Keratinocyte (primary cell): ENCODE measurements at regions not wholly inside any gene's neighbourhood (a gene's known extent, or its start where the extent isn't known, plus 50 kb on each side); places are given as distances from the start of the nearest gene placed in this dataset.
A peak's percentile ranks its signal among the peaks of the same experiment; 100 is the strongest.

ENCODE experiments used
- DNase-seq: peaks from one replicate; pipeline ENCODE4 v3.0.0-alpha.2; 2011; ENCODE audit warnings: low read depth, missing footprints, low spot score
- FAIRE-seq: peaks from 2 replicates; lab custom pipeline; 2011; peaks lifted over from hg19 to GRCh38; lab: Jason Lieb, UNC
- H2AFZ ChIP-seq: 2 replicates; pipeline ENCODE4 v1.6.0; 2012; ENCODE audit warnings: low read length, control low read depth, inconsistent platforms; ENCODE audit not compliant: control insufficient read depth
- H3K27ac ChIP-seq: 2 replicates; pipeline ENCODE4 v1.5.1; 2011; ENCODE audit warnings: low read length; ENCODE audit not compliant: control insufficient read depth, insufficient read depth
- H3K27me3 ChIP-seq: 3 replicates; pipeline ENCODE4 v1.6.0; 2011; ENCODE audit warnings: low read length; ENCODE audit not compliant: control insufficient read depth, insufficient read depth; ENCODE audit errors: extremely low read depth
- H3K36me3 ChIP-seq, 2 experiments: 2 replicates in 1 of 2; 3 replicates in 1 of 2; pipeline ENCODE4 v1.5.1; 2011; ENCODE audit warnings: low read length in 2 of 2, mild to moderate bottlenecking in 1 of 2; ENCODE audit not compliant: control insufficient read depth in 2 of 2, insufficient read depth in 2 of 2; ENCODE audit errors: extremely low read depth in 1 of 2
- H3K4me1 ChIP-seq: 3 replicates; pipeline ENCODE4 v1.5.1; 2011; ENCODE audit warnings: low read length; ENCODE audit not compliant: control insufficient read depth, insufficient read depth; ENCODE audit errors: extremely low read depth
- H3K4me2 ChIP-seq: 3 replicates; pipeline ENCODE4 v1.6.0; 2011; ENCODE audit warnings: low read depth, low read length; ENCODE audit not compliant: control insufficient read depth, insufficient read depth; ENCODE audit errors: extremely low read depth
- H3K4me3 ChIP-seq, 3 experiments: fragments of 200-600 bp in 1 of 3; sonication (generic) in 1 of 3; 2 replicates in 2 of 3; 3 replicates in 1 of 3; pipeline ENCODE4 v1.5.1; 2011 to 2016; ENCODE audit warnings: low read length in 3 of 3, mild to moderate bottlenecking in 3 of 3, control low read depth in 2 of 3, inconsistent platforms in 1 of 3, low read depth in 1 of 3, mixed read lengths in 1 of 3, mixed run types in 1 of 3, moderate library complexity in 1 of 3; ENCODE audit not compliant: control insufficient read depth in 2 of 3, insufficient read depth in 2 of 3; ENCODE audit errors: extremely low read depth in 1 of 3
- H3K79me2 ChIP-seq: 2 replicates; pipeline ENCODE4 v1.6.0; 2012; ENCODE audit warnings: low read length; ENCODE audit not compliant: control insufficient read depth, insufficient read depth
- H3K9ac ChIP-seq: 3 replicates; pipeline ENCODE4 v1.6.0; 2011; ENCODE audit warnings: low read length; ENCODE audit not compliant: control insufficient read depth, insufficient read depth; ENCODE audit errors: extremely low read depth
- H3K9me1 ChIP-seq: 3 replicates; pipeline ENCODE4 v1.6.0; 2011; ENCODE audit warnings: low read length; ENCODE audit not compliant: control insufficient read depth, insufficient read depth; ENCODE audit errors: extremely low read depth
- H3K9me3 ChIP-seq: 2 replicates; pipeline ENCODE4 v1.5.1; 2012; ENCODE audit warnings: low read depth, low read length; ENCODE audit not compliant: control insufficient read depth
- H4K20me1 ChIP-seq: 3 replicates; pipeline ENCODE4 v1.6.0; 2011; ENCODE audit warnings: low read length; ENCODE audit not compliant: control insufficient read depth, insufficient read depth; ENCODE audit errors: extremely low read depth
- EZH2 ChIP-seq: IDR thresholded peaks from one replicate; pipeline ENCODE4 v1.6.1; 2012; ENCODE audit warnings: inconsistent platforms, mild to moderate bottlenecking, low read length, moderate library complexity
- dilution Hi-C: fragments of 300-500 bp; cut with MboI; formaldehyde crosslinking; loops from one replicate; pipeline ENCODE4 v1.7.0; 2020; ENCODE audit warnings: low sequenced_read_pairs; ENCODE audit not compliant: extremely low pct_ligation_motif_present
- TF ChIP-seq, protein P1 (sequence below), 3 experiments: IDR thresholded peaks in 1 of 3; conservative IDR thresholded peaks in 1 of 3; optimal IDR thresholded peaks in 1 of 3; 2 replicates in 2 of 3; 3 replicates in 1 of 3; pipeline versions ENCODE3 to v1.5.1; 2011; ENCODE audit warnings: low read length in 3 of 3, mild to moderate bottlenecking in 3 of 3, moderate library complexity in 2 of 3, control low read depth in 1 of 3, inconsistent platforms in 1 of 3; ENCODE audit not compliant: insufficient read depth in 2 of 3; ENCODE audit errors: extremely low read depth in 1 of 3

DNA sequence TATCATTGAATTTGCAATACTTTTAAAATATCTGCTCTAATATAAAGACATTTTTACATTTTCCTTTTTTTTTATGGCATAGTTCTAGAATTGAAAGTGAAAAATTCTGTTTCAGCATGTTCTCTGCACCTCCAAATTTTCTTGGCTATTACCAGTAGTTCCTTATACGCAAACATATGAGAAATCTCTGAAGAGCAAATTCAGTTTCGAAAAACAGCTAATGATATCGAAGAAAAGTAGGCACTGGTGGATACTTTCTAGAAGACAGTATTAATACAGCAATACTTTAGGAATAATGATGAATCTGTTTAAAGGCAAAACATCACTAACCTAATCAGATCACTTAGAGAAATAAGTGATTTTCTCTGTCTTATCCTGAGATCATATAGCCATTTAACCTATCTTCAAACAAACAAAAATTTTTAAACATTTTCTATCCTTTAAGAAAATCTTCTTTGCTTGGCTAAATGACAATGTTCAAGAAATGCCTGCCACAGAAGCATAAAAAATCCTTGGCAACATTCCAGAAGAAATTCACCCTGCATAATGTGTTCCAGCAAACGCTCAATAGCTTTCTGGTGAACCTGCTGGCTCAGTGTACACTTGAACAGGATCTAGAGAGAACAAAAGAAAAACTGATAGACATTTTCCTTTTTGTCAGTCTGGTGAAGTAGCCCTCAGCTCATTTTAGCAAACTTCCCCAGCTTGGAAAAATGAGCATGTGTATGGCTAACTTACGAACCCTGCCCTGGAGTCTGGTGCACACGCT lies 51.2 kb upstream of the KLF3 start:
- Histone ChIP-seq H3K27ac (no peak overlapping the region), H3K36me3 (no peaks in the 10 kb centered on the region), H3K79me2 (no peaks in the 10 kb centered on the region), H3K9ac (no peak overlapping the region), H3K27me3 (no peaks in the 10 kb centered on the region), H4K20me1 (no peaks in the 10 kb centered on the region), H3K4me1 (peaks cover 11% of the 10 kb centered on the region), H3K4me2 (no peak overlapping the region), H3K4me3 (no peak overlapping the region), H2AFZ (no peak overlapping the region), H3K9me1 (no peaks in the 10 kb centered on the region), H3K9me3 (no peaks in the 10 kb centered on the region)
- DNase-seq = no peak
- dilution Hi-C loops = no loop called here
- TF ChIP-seq, protein P1, sequence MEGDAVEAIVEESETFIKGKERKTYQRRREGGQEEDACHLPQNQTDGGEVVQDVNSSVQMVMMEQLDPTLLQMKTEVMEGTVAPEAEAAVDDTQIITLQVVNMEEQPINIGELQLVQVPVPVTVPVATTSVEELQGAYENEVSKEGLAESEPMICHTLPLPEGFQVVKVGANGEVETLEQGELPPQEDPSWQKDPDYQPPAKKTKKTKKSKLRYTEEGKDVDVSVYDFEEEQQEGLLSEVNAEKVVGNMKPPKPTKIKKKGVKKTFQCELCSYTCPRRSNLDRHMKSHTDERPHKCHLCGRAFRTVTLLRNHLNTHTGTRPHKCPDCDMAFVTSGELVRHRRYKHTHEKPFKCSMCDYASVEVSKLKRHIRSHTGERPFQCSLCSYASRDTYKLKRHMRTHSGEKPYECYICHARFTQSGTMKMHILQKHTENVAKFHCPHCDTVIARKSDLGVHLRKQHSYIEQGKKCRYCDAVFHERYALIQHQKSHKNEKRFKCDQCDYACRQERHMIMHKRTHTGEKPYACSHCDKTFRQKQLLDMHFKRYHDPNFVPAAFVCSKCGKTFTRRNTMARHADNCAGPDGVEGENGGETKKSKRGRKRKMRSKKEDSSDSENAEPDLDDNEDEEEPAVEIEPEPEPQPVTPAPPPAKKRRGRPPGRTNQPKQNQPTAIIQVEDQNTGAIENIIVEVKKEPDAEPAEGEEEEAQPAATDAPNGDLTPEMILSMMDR (optimal IDR thresholded peaks at IDR 0.05 in 1 of 3, IDR thresholded peaks at IDR 0.05 in 1 of 3, conservative IDR thresholded peaks at IDR 0.05 in 1 of 3; ENCODE audit: extremely low read depth in 1 of 3, insufficient read depth in 2 of 3, low read length in 3 of 3) = no peak
- TF ChIP-seq EZH2 = no peak
- FAIRE-seq = peak; percentile 55
